B cell (primary cell): ENCODE measurements at regions not wholly inside any gene's neighbourhood (a gene's known extent, or its start where the extent isn't known, plus 50 kb on each side); places are given as distances from the start of the nearest gene placed in this dataset.

Experiments used
- EZH2 ChIP-seq: IDR thresholded peaks from 2 replicates; pipeline ENCODE4 v1.6.1; 2012; ENCODE audit warnings: borderline replicate concordance, low read depth, mild to moderate bottlenecking, moderate library complexity, low read length; ENCODE audit not compliant: insufficient read depth, poor library complexity, severe bottlenecking
- TF ChIP-seq, protein P1 (sequence below): fragments of 200-600 bp; IDR thresholded peaks from one replicate; pipeline ENCODE4 v1.8.0; 2022; ENCODE audit warnings: antibody characterized with exemption, mild to moderate bottlenecking

DNA sequence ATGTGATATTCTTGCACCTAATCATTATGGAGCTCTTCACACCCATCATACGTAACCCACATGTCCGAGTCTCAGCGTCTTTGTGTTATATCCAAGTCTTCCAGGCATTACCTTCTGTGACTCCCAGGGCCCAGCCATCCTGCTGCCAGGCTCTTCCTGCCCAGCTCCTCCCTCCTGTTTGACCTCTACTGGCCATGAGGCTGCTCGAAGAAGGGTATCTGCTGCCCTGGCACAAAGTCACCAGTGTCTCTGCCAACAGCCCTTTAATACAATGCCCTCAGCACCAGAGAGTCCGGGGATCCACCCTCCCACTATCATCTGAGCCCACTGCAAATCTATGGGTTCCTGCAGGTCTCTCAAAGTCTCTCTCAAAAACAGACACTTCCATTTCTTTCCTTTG, 65.3 kb upstream of the WAC start:
- TF ChIP-seq EZH2, result no peak
- TF ChIP-seq, protein P1, sequence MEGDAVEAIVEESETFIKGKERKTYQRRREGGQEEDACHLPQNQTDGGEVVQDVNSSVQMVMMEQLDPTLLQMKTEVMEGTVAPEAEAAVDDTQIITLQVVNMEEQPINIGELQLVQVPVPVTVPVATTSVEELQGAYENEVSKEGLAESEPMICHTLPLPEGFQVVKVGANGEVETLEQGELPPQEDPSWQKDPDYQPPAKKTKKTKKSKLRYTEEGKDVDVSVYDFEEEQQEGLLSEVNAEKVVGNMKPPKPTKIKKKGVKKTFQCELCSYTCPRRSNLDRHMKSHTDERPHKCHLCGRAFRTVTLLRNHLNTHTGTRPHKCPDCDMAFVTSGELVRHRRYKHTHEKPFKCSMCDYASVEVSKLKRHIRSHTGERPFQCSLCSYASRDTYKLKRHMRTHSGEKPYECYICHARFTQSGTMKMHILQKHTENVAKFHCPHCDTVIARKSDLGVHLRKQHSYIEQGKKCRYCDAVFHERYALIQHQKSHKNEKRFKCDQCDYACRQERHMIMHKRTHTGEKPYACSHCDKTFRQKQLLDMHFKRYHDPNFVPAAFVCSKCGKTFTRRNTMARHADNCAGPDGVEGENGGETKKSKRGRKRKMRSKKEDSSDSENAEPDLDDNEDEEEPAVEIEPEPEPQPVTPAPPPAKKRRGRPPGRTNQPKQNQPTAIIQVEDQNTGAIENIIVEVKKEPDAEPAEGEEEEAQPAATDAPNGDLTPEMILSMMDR, result no peak
